ENCODE measurements at regions not wholly inside any gene's neighbourhood (a gene's known extent, or its start where the extent isn't known, plus 50 kb on each side); places are given as distances from the start of the nearest gene placed in this dataset.

DNA sequence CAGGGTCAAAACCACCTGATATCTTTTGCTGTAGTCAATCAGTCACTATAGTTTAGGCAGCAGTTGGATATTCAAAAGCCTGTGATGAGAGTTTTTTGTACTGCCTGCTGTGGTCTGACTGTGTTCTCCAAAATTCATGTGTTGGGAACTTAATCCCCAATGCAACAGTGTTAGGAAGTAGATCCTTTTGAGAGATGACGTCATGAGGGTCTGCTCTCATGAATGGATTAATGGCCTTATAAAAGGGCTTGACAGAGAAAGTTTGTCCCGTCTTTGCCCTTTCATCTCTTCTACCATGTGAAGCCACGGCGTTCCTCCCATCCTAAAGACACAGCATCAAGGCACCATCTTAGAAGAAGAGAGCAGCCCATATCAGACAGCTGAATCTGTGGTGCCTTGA lies 50.8 kb upstream of the PDE3A start:
- Histone ChIP-seq H3K36me3 (no peaks in the 10 kb centered on the region), H3K27me3 (no peaks in the 10 kb centered on the region), H3K4me1 (peaks cover 0 to 25% (median 2%) of the 10 kb centered on the region in 4 donors), H3K4me3 (no peak overlapping the region), H3K27ac (no peak overlapping the region), H3K9me3 (no peaks in the 10 kb centered on the region)
- TF ChIP-seq, protein P1, sequence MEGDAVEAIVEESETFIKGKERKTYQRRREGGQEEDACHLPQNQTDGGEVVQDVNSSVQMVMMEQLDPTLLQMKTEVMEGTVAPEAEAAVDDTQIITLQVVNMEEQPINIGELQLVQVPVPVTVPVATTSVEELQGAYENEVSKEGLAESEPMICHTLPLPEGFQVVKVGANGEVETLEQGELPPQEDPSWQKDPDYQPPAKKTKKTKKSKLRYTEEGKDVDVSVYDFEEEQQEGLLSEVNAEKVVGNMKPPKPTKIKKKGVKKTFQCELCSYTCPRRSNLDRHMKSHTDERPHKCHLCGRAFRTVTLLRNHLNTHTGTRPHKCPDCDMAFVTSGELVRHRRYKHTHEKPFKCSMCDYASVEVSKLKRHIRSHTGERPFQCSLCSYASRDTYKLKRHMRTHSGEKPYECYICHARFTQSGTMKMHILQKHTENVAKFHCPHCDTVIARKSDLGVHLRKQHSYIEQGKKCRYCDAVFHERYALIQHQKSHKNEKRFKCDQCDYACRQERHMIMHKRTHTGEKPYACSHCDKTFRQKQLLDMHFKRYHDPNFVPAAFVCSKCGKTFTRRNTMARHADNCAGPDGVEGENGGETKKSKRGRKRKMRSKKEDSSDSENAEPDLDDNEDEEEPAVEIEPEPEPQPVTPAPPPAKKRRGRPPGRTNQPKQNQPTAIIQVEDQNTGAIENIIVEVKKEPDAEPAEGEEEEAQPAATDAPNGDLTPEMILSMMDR (IDR thresholded peaks at IDR 0.05) = no peak
- intact Hi-C loops (cut with DNase I; ENCODE audit: low total_unique reads) = no loop called here
- DNase-seq = no peak
